ENCODE measurements at regions not wholly inside any gene's neighbourhood (a gene's known extent, or its start where the extent isn't known, plus 50 kb on each side); places are given as distances from the start of the nearest gene placed in this dataset.
"Not testable (repeated sequence)": the region's sequence is repeated elsewhere in the genome, so short reads cannot be mapped to it uniquely, and the experiment has no call there.

GRCh38 chr6:57747716-57748115 lies 430.3 kb downstream of the PRIM2 start:
- not testable (repeated sequence) for TF ChIP-seq ELF4 (IDR thresholded peaks at IDR 0.05); FOXA1 (IDR thresholded peaks at IDR 0.05); BHLHE40 (IDR thresholded peaks at IDR 0.05; ENCODE audit: borderline replicate concordance); L3MBTL2 (conservative IDR thresholded peaks at IDR 0.05); SUZ12 (IDR thresholded peaks at IDR 0.05); FOXM1 (IDR thresholded peaks at IDR 0.05; ENCODE audit: borderline replicate concordance); ARNT (IDR thresholded peaks at IDR 0.05); FOXK2 (IDR thresholded peaks at IDR 0.05)

Data from HEK293T (cell line).